Ovary (tissue), 7 donors: ENCODE measurements at regions not wholly inside any gene's neighbourhood (a gene's known extent, or its start where the extent isn't known, plus 50 kb on each side); places are given as distances from the start of the nearest gene placed in this dataset.

Source experiments
- DNase-seq, 5 donors: peaks; one replicate each; pipeline ENCODE4 v3.0.0-alpha.2; 2019 to 2020
- H3K27ac ChIP-seq, 2 donors: fragments of 200-600 bp; one replicate each; pipeline versions ENCODE4 v1.5.1 to v1.8.0; 2019 to 2022
- H3K27me3 ChIP-seq: fragments of 200-600 bp; one replicate; pipeline ENCODE4 v1.8.0; 2022
- H3K36me3 ChIP-seq: fragments of 200-600 bp; sonication (generic); one replicate; pipeline ENCODE4 v1.5.1; 2019
- H3K4me1 ChIP-seq: one replicate; pipeline ENCODE4 v1.8.1; 2013; ENCODE audit warnings: mild to moderate bottlenecking, moderate library complexity; ENCODE audit not compliant: insufficient read depth
- H3K4me3 ChIP-seq: fragments of 200-600 bp; sonication (generic); one replicate; pipeline ENCODE4 v1.5.1; 2017
- H3K9me3 ChIP-seq, 2 donors: fragments of 200-600 bp in 1 of 2; sonication (generic) in 1 of 2; one replicate each; pipeline versions ENCODE4 v1.5.1 to v1.8.1; 2013 to 2019; ENCODE audit warnings: mild to moderate bottlenecking in 1 of 2, moderate library complexity in 1 of 2
- CTCF ChIP-seq, 3 donors: fragments of 450-650 bp in 2 of 3; fragments of 200-600 bp in 1 of 3; IDR thresholded peaks; one replicate each; pipeline versions ENCODE4 v1.5.1 to v1.8.0; 2016 to 2022; ENCODE audit warnings: antibody characterized with exemption in 3 of 3, mild to moderate bottlenecking in 1 of 3
- EP300 ChIP-seq: sonication (generic); formaldehyde crosslinking; IDR thresholded peaks from one replicate; pipeline ENCODE4 v1.6.1; 2017; ENCODE audit warnings: antibody characterized with exemption
- POLR2A ChIP-seq: fragments of 450-650 bp; IDR thresholded peaks from one replicate; pipeline ENCODE4 v1.6.1; 2017; ENCODE audit warnings: antibody characterized with exemption, mild to moderate bottlenecking, moderate library complexity
- WGBS, 3 donors: extraction: QIAGEN DNeasy Blood & Tissue Kit in 1 of 3; methylation state at CpG; one replicate each; pipeline versions ENCODE4 v1.1.5 to v1.1.7; 2013 to 2017; 5-methylcytosine and 5-hydroxymethylcytosine counted together
- intact Hi-C, 4 donors: fragments of 100-400 bp; cut with DNase I; formaldehyde crosslinking; loops; one replicate each; pipeline versions ENCODE4 v1.11.0 to v1.15.1; 2022 to 2023
- donor health status: DM: no; HTN: no; CAD: no; lungs with moderate emphysema.
- donor health status: DM: no; HTN: no; CAD: no.
- donor health status: Bipolar disorder and iron deficiency.
- donor health status: DM: no; HTN: no; CAD: no.
- donor health status: DM: yes; HTN: yes; CAD: no.

GRCh38 chrX:13266641-13267345 is 53.1 kb downstream of the ATXN3L start:
- H3K27me3 ChIP-seq: no peaks in the 10 kb centered on the region
- intact Hi-C loops: no loop called here
- no peak overlapping the region for H3K27ac ChIP-seq
- no peaks in the 10 kb centered on the region for H3K4me1 ChIP-seq
- no peak for TF ChIP-seq CTCF (IDR thresholded peaks at IDR 0.05)
- no peaks in the 10 kb centered on the region for H3K9me3 ChIP-seq
- 78 to 83% (median 80%) methylated on average over 10 of the region's 10 CpGs for WGBS, 3 donors
- no peak for DNase-seq
- no peak overlapping the region for H3K4me3 ChIP-seq
- H3K36me3 ChIP-seq: no peaks in the 10 kb centered on the region

GRCh38 chrX:13265549-13266132 is 54.2 kb downstream of the ATXN3L start:
- Histone ChIP-seq H3K9me3 (no peaks in the 10 kb centered on the region), H3K27me3 (no peaks in the 10 kb centered on the region), H3K4me3 (no peak overlapping the region), H3K27ac (no peak overlapping the region), H3K36me3 (no peaks in the 10 kb centered on the region), H3K4me1 (no peaks in the 10 kb centered on the region)
- no peak for DNase-seq
- TF ChIP-seq POLR2A: no peak
- no peak for TF ChIP-seq CTCF (IDR thresholded peaks at IDR 0.05)
- no peak for TF ChIP-seq EP300
- intact Hi-C loops: no loop called here
- WGBS, 3 donors: 76 to 83% (median 77%) methylated on average over 4 of the region's 4 CpGs

- no peaks in the 10 kb centered on the region for H3K9me3 ChIP-seq
- 42 to 66% (median 58%) methylated on average over 1 of the region's 1 CpG for WGBS, 3 donors
- H3K4me3 ChIP-seq: no peak overlapping the region
- H3K4me1 ChIP-seq: no peaks in the 10 kb centered on the region
- no peak for DNase-seq
- intact Hi-C loops: no loop called here
- no peaks in the 10 kb centered on the region for H3K27me3 ChIP-seq
- no peak overlapping the region for H3K27ac ChIP-seq
- TF ChIP-seq CTCF (IDR thresholded peaks at IDR 0.05): no peak
- no peak for TF ChIP-seq EP300
- no peak for TF ChIP-seq POLR2A
- H3K36me3 ChIP-seq: no peaks in the 10 kb centered on the region
These were observed 54.7 kb downstream of the ATXN3L start for GRCh38 chrX:13265111-13265510.

DNA sequence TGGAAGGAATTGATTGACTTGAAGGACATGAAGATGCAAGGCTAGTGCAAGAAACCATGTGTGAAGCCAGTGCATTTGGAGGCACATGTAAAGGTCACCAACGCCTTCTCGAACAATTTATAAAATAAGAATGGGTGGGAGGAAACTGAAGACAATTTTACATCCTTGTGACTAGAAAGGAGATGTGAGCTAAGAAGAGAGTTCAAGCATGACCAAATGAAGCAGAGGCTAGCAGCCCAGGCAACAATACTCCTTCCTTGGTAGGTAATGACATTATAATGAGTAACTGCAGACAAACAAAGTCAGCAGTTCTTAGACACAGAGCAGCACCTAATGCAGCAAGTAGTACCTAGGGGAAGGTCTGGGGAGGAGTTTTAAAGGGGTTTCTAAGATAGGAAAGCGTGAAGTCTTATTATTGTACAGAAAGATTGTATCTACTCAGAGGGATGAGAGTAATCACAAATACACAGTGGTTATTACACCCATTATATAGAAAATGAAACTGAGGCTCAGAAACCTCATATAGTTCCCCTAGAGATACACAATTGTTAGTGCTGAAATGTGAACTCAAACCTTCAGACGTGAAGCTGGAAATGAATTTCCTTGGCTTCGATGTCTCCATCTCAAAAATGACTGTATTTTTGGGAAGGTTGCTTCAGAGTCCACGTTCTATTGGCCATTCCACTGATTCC is 56.1 kb downstream of the ATXN3L start:
- no peak for TF ChIP-seq EP300
- no peak for TF ChIP-seq CTCF (IDR thresholded peaks at IDR 0.05)
- TF ChIP-seq POLR2A: no peak
- H3K36me3 ChIP-seq: no peaks in the 10 kb centered on the region
- WGBS, 3 donors: 83 to 87% (median 84%) methylated on average over 6 of the region's 6 CpGs
- intact Hi-C loops: no loop called here
- H3K9me3 ChIP-seq: no peaks in the 10 kb centered on the region
- no peaks in the 10 kb centered on the region for H3K27me3 ChIP-seq
- no peaks in the 10 kb centered on the region for H3K4me1 ChIP-seq
- DNase-seq: no peak
- H3K27ac ChIP-seq: no peak overlapping the region
- H3K4me3 ChIP-seq: no peak overlapping the region
